ENCODE measurements at regions not wholly inside any gene's neighbourhood (a gene's known extent, or its start where the extent isn't known, plus 50 kb on each side); places are given as distances from the start of the nearest gene placed in this dataset.
"Not testable (repeated sequence)": the region's sequence is repeated elsewhere in the genome, so short reads cannot be mapped to it uniquely, and the experiment has no call there.

DNA sequence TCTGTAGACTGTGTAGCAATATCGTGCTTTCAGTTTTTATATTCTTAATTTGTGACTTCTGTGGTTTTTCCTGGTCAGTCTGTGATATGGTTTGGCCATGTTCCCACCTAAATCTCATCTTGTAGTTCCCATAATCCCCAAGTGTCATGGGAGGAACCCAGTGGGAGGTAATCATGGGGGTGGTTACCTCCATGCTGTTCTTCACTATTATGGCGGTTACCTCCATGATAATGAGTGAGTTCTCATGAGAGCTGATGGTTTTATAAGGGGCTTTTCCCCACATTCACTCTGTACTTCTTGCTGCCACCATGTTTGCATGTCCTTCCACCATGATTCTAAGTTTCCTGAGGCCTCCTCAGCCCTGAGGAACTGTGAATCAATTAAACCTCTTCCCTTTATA is 169.8 kb downstream of the LEPR start:
- peaks cover 3% of the 10 kb centered on the region for H3K27me3 Mint-ChIP-seq
- no peak for DNase-seq
- H3K4me1 Mint-ChIP-seq (ENCODE audit: low read depth), result no peaks in the 10 kb centered on the region
- H3K36me3 Mint-ChIP-seq (ENCODE audit: low read depth), result no peaks in the 10 kb centered on the region
- peaks cover 3% of the 10 kb centered on the region for H3K9me3 Mint-ChIP-seq
- no peak overlapping the region for H3K27ac Mint-ChIP-seq
- no peak overlapping the region for H3K4me3 Mint-ChIP-seq

DNA sequence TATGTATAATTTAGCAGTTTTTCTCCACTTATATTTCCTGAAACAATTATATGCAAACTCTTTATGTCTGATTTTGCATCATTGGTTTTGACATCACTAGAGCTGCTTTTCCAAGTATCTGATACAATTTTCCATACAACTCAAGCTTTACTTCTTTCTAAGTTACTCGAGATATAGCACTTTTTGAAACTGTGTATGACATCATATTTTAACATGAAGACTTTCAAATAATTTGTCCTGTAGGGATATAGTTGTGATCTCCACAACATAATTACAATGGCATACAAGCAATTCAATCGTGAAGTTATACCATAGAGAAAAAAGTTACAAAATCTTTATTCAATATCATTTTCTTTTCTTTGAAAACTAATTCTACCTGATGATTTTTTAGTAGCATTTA is 173.0 kb downstream of the LEPR start:
- no peaks in the 10 kb centered on the region for H3K36me3 Mint-ChIP-seq (ENCODE audit: low read depth)
- DNase-seq, result no peak
- H3K4me3 Mint-ChIP-seq, result no peak overlapping the region
- peaks cover 3% of the 10 kb centered on the region for H3K9me3 Mint-ChIP-seq
- no peaks in the 10 kb centered on the region for H3K4me1 Mint-ChIP-seq (ENCODE audit: low read depth)
- peaks cover 3% of the 10 kb centered on the region for H3K27me3 Mint-ChIP-seq
- H3K27ac Mint-ChIP-seq, result no peak overlapping the region

DNA sequence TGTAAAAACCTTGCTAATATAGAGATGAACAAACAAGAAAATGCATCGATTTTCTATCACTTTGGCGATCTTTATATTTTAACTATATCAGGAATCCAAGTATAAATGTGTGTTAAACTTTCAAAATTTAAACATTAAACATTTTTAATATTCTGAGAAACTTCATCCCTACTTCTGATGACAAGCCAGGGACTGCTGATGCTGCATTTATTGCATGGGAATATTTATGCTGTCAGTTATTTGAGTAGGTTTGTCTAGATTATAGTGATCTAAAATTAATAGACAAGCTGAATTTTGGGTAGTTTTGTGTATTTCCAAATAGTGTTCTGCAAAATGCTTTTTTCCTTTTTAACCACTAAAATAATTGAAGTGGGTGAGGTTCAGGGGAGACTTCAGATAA is 175.3 kb downstream of the LEPR start:
- no peak for DNase-seq
- H3K27me3 Mint-ChIP-seq, result peaks cover 3% of the 10 kb centered on the region
- no peaks in the 10 kb centered on the region for H3K36me3 Mint-ChIP-seq (ENCODE audit: low read depth)
- no peaks in the 10 kb centered on the region for H3K9me3 Mint-ChIP-seq
- no peaks in the 10 kb centered on the region for H3K4me1 Mint-ChIP-seq (ENCODE audit: low read depth)
- no peak overlapping the region for H3K4me3 Mint-ChIP-seq
- H3K27ac Mint-ChIP-seq, result no peak overlapping the region

DNA sequence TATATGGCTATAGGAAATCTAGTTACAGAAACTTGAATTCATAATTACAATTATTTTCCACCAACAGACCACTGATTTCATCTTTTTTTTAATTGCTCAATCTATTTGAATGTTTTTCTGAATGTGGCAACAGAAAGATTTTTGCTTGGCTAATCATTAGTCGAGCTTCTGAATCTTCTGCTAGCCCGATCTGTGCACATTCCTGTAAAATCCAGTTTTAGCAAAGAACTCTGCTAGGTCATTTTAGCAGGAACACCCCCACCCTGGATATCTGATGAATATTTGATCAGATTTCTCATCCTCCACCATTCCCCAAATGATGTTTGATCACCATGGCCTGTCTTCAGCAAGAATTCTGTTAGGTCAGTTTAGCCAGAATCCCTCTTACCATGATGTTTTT is 176.3 kb downstream of the LEPR start:
- Mint-ChIP-seq H3K4me3 (no peak overlapping the region), H3K36me3 (ENCODE audit: low read depth) (no peaks in the 10 kb centered on the region), H3K27ac (no peak overlapping the region), H3K4me1 (ENCODE audit: low read depth) (no peaks in the 10 kb centered on the region), H3K9me3 (no peaks in the 10 kb centered on the region), H3K27me3 (peaks cover 3% of the 10 kb centered on the region)
- no peak for DNase-seq

DNA sequence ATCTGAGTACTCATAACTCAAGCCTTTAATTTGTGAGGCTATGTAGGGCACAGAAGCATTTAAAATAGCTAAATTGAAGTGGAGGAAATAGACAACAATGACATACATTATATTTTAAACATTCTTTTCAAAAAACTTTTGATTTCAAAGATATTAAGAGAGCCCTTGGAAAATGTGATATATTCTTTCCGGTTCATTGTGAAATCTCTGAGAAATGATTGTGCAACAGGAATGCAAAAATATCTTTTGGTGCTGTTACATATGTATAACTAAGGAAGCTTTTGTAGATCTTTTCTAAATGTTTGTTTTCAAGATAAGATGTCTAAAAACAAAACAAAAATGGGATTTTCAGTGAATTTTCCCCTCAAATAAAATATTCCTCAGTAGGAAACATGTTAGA is 185.2 kb downstream of the LEPR start:
- Mint-ChIP-seq H3K27me3 (no peaks in the 10 kb centered on the region), H3K4me1 (ENCODE audit: low read depth) (no peaks in the 10 kb centered on the region), H3K9me3 (no peaks in the 10 kb centered on the region), H3K27ac (no peak overlapping the region), H3K36me3 (ENCODE audit: low read depth) (no peaks in the 10 kb centered on the region), H3K4me3 (no peak overlapping the region)
- DNase-seq, result no peak

DNA sequence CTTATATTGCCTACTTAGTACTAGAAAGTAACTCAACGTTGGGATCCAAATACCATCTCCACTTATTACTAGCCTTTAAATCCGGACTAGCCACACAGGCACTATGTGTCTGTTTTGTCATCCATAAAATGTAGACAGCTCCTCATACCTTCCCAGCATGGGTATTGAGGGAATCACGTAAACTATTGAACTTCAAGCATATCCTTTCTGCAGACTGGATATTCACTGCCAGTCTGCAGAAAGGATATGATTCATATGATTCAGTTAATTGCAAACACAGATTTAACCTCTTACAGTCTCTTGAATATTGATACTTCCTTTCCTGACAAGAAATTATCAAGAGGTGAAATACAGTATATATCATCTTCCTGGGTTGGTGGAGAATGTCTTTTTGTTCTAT is 186.0 kb downstream of the LEPR start:
- no peaks in the 10 kb centered on the region for H3K4me1 Mint-ChIP-seq (ENCODE audit: low read depth)
- H3K4me3 Mint-ChIP-seq, result no peak overlapping the region
- H3K27me3 Mint-ChIP-seq, result no peaks in the 10 kb centered on the region
- DNase-seq, result no peak
- no peaks in the 10 kb centered on the region for H3K36me3 Mint-ChIP-seq (ENCODE audit: low read depth)
- no peaks in the 10 kb centered on the region for H3K9me3 Mint-ChIP-seq
- no peak overlapping the region for H3K27ac Mint-ChIP-seq

DNA sequence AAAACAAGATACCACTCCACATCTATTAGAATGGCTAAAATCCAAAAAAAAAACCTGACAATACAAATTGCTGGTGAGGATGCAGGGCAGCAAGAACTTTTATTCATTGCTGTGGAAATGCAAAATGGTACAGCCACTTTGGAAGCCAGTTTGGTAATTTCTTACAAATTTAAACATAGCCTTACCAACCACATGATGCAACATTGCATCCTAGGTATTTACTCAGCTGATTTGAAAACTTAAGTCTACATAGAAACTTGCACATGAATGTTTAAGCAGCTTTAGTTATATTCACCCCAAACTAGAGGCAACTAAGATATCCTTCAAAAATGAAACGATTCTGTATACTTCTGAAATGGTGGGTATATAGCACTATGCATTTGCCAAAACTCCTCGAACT is 178.8 kb upstream of the PDE4B start:
- no peaks in the 10 kb centered on the region for H3K9me3 Mint-ChIP-seq
- H3K4me1 Mint-ChIP-seq (ENCODE audit: low read depth), result peaks cover 6% of the 10 kb centered on the region
- no peaks in the 10 kb centered on the region for H3K27me3 Mint-ChIP-seq
- no peak for DNase-seq
- H3K36me3 Mint-ChIP-seq (ENCODE audit: low read depth), result no peaks in the 10 kb centered on the region
- H3K27ac Mint-ChIP-seq, result no peak overlapping the region
- H3K4me3 Mint-ChIP-seq, result no peak overlapping the region

DNA sequence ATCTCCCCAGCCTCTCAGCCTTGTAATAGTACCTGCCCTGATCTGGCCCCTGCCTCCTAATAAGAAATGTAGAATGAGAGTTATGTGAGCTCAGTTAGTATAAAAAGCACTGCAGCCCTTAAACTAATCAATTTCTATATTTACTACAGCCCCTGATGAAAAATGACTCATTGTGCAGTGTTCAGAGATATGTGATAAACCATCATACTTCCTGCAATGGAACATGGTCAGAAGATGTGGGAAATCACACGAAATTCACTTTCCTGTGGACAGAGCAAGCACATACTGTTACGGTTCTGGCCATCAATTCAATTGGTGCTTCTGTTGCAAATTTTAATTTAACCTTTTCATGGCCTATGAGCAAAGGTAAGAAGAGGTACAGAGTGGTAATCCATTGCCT is 176.8 kb upstream of the PDE4B start:
- Mint-ChIP-seq H3K27ac (no peak overlapping the region), H3K4me1 (ENCODE audit: low read depth) (peaks cover 6% of the 10 kb centered on the region), H3K4me3 (no peak overlapping the region), H3K9me3 (no peaks in the 10 kb centered on the region), H3K36me3 (ENCODE audit: low read depth) (no peaks in the 10 kb centered on the region), H3K27me3 (no peaks in the 10 kb centered on the region)
- no peak for DNase-seq

DNA sequence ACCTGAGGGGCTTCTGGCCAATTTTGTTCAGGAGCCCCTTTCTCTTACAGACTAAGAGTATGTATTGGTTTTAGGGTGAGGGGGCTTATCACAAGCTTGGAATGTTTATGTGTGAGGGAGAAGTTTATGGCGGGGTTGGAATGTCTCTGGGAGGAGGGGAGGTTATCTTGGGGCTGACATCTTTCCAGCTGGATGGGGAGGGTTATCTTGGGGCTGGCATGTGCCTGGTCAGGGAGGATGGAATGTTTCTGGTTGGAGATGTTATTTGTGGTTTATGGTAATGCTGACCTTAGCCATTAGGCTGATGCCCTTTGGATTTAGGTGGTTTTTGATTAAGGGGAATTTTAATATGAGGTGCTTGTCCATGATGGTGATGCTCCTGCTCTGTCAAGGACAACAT is 171.0 kb upstream of the PDE4B start:
- H3K27ac Mint-ChIP-seq; H3K4me3 Mint-ChIP-seq; H3K4me1 Mint-ChIP-seq (ENCODE audit: low read depth); H3K9me3 Mint-ChIP-seq; H3K27me3 Mint-ChIP-seq; H3K36me3 Mint-ChIP-seq (ENCODE audit: low read depth); DNase-seq: not testable (repeated sequence)

DNA sequence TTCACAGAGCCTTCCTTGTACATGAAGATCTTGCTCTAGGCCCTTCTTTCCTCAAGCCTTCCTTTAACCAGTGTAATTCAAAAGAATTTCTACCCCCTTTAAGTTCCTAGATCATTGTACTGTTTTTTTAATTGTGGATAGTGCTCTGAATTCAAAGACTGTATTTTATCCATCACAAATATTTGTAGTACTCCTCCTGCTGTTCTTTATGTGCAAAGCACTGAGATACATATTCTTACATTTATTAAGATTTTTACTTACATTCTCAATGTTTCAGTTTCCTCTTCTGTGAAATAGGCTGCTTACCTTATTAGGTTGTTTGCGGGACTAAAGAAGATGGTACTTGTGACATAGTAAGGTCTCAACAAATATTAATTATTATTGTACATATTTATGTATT is 168.8 kb upstream of the PDE4B start:
- H3K27me3 Mint-ChIP-seq, result no peaks in the 10 kb centered on the region
- no peaks in the 10 kb centered on the region for H3K9me3 Mint-ChIP-seq
- no peak for DNase-seq
- H3K36me3 Mint-ChIP-seq (ENCODE audit: low read depth), result no peaks in the 10 kb centered on the region
- H3K4me1 Mint-ChIP-seq (ENCODE audit: low read depth), result no peaks in the 10 kb centered on the region
- no peak overlapping the region for H3K27ac Mint-ChIP-seq
- H3K4me3 Mint-ChIP-seq, result no peak overlapping the region

DNA sequence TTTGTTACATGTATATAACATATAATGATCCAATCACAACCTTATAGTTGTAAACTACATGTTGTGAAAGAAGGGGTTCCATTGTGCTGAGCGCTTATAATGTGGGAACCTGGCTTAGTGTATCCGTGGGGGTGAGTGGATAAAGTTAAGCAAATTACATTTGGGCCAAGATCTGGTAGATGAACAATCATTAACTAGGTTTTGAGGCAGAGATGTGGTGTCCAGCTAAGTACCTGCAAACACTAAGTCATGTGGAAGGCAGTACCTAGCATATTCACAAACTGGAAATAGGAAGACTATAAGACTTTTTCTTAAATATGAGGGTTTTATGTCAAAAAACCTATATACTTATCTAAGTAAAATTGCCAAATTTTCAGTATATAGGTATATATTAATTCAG is 167.2 kb upstream of the PDE4B start:
- Mint-ChIP-seq H3K4me1 (ENCODE audit: low read depth) (no peaks in the 10 kb centered on the region), H3K27me3 (no peaks in the 10 kb centered on the region), H3K36me3 (ENCODE audit: low read depth) (no peaks in the 10 kb centered on the region), H3K9me3 (no peaks in the 10 kb centered on the region), H3K4me3 (no peak overlapping the region), H3K27ac (no peak overlapping the region)
- no peak for DNase-seq

DNA sequence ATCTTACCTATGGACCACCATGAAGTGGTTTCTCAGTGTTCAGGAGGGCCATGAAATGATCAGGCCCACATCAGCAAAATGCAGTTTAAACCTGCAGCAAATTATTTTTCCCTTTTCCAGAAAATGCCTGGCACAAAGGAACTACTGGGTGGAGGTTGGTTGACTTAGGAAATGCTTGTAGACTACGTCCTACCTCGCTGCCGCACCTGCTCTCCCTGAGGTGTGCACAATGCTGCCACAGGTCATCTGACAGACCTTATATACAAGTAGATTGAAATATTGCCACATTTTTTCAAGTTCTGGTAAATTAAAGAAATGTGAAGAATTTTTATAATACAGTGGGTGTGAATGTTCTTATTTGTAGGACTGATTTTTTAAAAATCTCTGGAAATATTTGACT is 166.7 kb upstream of the PDE4B start:
- DNase-seq, result no peak
- no peaks in the 10 kb centered on the region for H3K36me3 Mint-ChIP-seq (ENCODE audit: low read depth)
- no peaks in the 10 kb centered on the region for H3K4me1 Mint-ChIP-seq (ENCODE audit: low read depth)
- no peak overlapping the region for H3K4me3 Mint-ChIP-seq
- no peaks in the 10 kb centered on the region for H3K27me3 Mint-ChIP-seq
- no peaks in the 10 kb centered on the region for H3K9me3 Mint-ChIP-seq
- H3K27ac Mint-ChIP-seq, result no peak overlapping the region

DNA sequence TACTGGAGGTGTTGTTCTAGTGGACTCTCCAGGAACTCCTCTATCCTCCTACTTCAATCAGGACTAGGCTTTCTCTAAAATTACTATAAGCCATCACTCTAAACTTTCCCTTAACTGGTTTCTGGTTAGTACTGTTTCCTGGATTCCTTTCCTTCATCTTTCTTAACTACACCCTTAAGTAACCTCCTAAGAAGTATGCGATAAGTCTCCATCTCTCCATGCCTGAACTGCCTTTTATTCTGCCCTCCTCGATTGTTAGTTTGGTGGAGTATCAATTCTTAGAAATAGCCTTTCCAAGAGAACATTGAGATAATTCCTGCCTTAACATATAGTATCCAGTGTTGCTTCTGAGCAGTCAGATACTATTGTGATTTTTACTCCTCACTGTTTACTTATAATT is 162.9 kb upstream of the PDE4B start:
- H3K9me3 Mint-ChIP-seq, result no peaks in the 10 kb centered on the region
- H3K27me3 Mint-ChIP-seq, result peaks cover 3% of the 10 kb centered on the region
- H3K36me3 Mint-ChIP-seq (ENCODE audit: low read depth), result no peaks in the 10 kb centered on the region
- no peak overlapping the region for H3K4me3 Mint-ChIP-seq
- H3K4me1 Mint-ChIP-seq (ENCODE audit: low read depth), result no peaks in the 10 kb centered on the region
- no peak for DNase-seq
- no peak overlapping the region for H3K27ac Mint-ChIP-seq

DNA sequence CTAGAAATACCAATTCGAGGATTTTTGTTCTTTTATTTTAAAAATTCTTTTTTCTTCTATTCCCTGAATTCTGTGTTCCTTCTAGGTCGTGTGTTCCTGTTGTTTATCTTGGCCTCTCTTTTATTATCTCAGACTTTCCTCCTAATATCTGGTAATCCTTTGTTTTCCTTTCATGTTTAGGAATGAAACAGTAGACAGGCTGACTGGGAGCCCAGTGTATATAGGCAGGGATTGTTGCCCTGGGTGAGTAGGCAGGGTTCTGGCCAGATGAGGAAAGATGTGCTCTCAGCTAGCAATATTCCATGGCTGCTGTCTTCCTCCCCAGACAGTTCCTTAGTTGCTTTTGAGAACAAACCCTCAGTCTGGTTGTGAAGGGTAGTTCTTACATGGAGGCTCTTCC is 161.8 kb upstream of the PDE4B start:
- no peaks in the 10 kb centered on the region for H3K36me3 Mint-ChIP-seq (ENCODE audit: low read depth)
- H3K9me3 Mint-ChIP-seq, result no peaks in the 10 kb centered on the region
- no peak overlapping the region for H3K4me3 Mint-ChIP-seq
- no peak overlapping the region for H3K27ac Mint-ChIP-seq
- H3K4me1 Mint-ChIP-seq (ENCODE audit: low read depth), result no peaks in the 10 kb centered on the region
- no peak for DNase-seq
- H3K27me3 Mint-ChIP-seq, result peaks cover 3% of the 10 kb centered on the region

DNA sequence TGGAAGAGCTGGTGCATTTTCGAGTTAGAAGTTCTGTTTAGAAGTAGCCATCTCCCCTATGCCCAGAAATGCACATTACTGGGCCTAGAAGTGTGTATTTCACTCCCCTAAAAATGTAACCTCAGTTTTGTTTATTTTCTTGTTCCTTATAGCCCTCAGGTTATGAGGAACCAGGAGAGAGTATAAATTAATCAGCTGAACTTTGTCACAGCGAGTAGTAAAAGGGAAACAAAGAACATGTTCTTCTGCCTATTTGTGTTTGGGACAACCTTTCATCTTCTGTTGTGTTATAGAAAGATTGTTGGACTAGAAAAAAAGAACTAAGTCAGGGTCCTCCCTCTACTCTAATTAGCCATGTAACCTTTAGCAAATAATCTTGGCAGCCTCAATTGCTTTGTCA is 160.5 kb upstream of the PDE4B start:
- Mint-ChIP-seq H3K4me3 (no peak overlapping the region), H3K27me3 (peaks cover 3% of the 10 kb centered on the region), H3K4me1 (ENCODE audit: low read depth) (no peaks in the 10 kb centered on the region), H3K36me3 (ENCODE audit: low read depth) (no peaks in the 10 kb centered on the region), H3K9me3 (no peaks in the 10 kb centered on the region), H3K27ac (no peak overlapping the region)
- no peak for DNase-seq

DNA sequence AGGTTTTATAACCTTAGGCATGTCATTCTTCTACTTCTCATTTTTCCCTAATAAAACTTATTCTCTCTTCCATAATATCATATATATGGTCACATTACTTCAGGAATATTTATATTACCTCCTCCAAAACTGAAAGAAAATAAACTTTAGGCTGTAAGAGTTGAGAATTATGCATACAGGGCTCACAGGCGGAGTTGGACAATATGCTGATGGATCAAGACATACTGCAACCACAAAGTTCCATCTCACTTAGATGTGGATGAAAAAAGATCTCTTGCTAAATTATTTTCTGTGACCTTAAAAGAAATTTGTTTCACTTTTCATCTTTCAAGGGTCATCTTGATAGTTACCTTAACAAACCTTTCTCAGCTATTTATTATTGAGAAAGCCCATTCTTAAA is 152.6 kb upstream of the PDE4B start:
- Mint-ChIP-seq H3K9me3 (no peaks in the 10 kb centered on the region), H3K27me3 (peaks cover 9% of the 10 kb centered on the region), H3K4me3 (no peak overlapping the region), H3K27ac (no peak overlapping the region), H3K36me3 (ENCODE audit: low read depth) (no peaks in the 10 kb centered on the region), H3K4me1 (ENCODE audit: low read depth) (no peaks in the 10 kb centered on the region)
- DNase-seq, result no peak

All from activated T-cell treated with anti-CD3 and anti-CD28 coated beads, Interleukin-2, amount 50 U/mL, for 24 hours (primary cell).